HT-29 (cell line): ENCODE measurements at regions not wholly inside any gene's neighbourhood (a gene's known extent, or its start where the extent isn't known, plus 50 kb on each side); places are given as distances from the start of the nearest gene placed in this dataset.

Experiments used
- DNase-seq: peaks from one replicate; pipeline ENCODE4 v3.0.0-alpha.2; 2015; ENCODE audit warnings: low spot score

DNA sequence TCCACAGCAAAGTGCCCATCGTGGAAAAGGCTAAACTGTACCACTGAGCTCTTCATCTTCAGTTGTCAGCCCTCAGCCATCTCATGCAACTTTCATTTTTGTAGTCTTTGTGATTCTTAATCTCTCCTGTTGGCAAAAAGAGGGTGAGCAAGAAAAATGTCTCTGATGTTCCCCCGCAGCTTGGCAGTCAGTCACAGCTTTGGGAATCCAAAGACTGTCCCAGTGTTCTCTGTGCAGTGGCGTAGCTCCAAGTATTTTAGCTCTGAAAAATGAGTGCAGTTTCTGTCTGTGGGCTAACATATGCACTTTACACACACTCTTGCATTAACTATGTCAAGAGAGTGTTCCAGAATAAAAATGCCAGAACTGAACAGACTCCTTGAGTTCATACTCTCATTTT lies 372.2 kb downstream of the TMEM232 start:
- no peak for DNase-seq

GRCh38 chr5:110354915-110355644 lies 371.4 kb downstream of the TMEM232 start:
- DNase-seq, result no peak

GRCh38 chr5:110356677-110357076 lies 369.8 kb downstream of the TMEM232 start:
- DNase-seq, result no peak

DNA sequence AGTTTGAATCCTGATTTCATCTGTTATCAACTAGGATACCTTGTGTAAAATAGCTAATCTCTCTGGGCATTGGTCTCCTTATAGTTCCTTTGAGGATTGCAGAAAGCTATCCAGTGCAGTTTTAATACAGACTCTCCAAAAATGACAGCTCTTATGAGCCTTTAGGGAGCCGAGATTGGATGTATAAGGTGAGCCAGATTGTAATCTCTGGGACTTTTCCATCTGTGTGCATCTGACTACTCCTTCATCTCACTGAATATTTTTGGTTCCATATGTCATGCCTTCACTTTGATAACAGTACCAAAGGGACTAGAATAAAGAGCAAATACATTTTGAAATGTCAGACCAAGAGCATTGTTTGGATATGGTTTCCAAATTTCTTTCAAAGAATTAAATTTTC lies 367.2 kb downstream of the TMEM232 start:
- no peak for DNase-seq

GRCh38 chr5:110361471-110361870 lies 365.0 kb downstream of the TMEM232 start:
- DNase-seq, result no peak

DNA sequence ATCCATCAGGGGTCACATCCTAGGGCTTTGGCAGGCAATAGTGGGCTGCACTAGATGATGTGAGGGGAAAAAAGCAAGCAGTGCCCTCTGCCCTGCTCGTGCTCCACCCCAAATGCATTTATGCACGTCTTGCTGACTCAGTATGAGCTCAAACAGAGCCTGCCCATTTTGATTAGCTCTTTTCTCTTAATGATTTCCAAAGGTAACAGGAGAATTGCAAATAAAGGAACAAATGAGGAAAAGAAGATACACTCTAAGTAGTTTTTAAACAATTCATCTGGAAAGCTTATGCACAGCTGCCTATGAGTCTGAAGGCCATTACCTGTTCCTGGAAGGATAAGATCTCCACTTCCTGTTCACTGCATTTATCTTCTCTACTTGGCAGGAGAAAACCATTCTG lies 364.2 kb downstream of the TMEM232 start:
- DNase-seq, result peak; percentile 15

DNA sequence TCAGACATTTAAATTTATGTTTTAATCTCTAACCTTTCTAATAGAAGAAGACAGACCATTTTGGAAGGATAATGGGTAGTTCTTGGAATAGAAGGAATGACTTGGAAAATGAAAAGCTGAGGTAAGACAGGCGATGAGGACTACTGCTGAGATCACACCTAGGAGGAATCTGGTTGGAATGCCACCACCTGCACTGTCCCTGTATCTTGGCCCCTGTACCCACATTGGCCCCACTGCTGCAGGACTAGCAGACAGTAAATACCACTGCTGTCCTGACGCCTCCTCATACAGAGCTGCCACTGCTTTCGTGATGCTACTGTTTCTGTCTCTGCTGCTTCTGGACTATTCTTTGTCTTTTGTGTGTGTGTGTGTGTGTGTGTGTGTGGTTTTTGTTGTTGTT lies 359.8 kb downstream of the TMEM232 start:
- no peak for DNase-seq
